G401 (cell line): ENCODE measurements at regions not wholly inside any gene's neighbourhood (a gene's known extent, or its start where the extent isn't known, plus 50 kb on each side); places are given as distances from the start of the nearest gene placed in this dataset.

Source experiments
- DNase-seq: peaks from one replicate; pipeline ENCODE4 v3.0.0-alpha.2; 2015; ENCODE audit warnings: low spot score
- in situ Hi-C: cut with HindIII; loops from 2 replicates; pipeline ENCODE4 v1.10.0; 2016; ENCODE audit warnings: low sequenced_read_pairs, mixed read lengths

DNA sequence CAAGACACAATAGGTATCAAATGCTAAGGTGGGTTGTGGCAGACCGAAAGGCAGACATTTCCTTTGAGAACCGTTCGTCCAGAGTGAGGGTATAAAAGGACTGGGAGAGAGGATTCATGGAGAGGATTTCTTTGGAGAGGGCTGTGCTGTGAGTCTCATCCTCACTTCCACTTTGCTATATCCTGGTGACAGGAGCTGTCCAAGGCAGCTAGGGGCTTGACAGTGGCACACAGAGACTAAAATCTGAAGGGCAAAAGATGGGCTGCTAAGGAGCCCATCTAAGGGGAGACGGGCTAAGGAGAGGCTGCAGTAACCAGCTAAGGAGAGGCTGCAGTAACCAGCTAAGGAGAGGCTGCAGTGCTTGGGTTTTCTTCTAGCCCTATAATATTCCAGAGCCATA, 214.0 kb upstream of the ADRA1B start:
- DNase-seq = no peak
- in situ Hi-C loops = no loop called here

DNA sequence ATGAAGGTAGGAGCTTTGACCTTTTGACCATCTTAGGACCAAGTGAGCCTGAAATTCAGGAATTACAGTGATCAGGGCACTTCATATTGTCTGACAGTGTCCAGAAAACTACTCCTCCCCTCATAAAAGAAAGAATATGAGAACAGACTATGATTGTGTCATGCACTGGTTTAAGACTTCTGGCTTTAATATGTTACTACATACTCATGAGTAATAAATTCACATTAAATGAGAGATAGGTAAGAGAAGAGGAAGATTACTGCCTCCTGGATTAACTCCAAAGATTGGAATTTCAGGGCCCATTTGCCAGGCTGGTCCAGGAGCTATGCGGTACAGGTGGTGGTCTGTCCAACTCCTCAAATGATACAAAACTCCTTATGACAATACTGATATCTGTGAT, 213.5 kb upstream of the ADRA1B start:
- in situ Hi-C loops = no loop called here
- DNase-seq = no peak

DNA sequence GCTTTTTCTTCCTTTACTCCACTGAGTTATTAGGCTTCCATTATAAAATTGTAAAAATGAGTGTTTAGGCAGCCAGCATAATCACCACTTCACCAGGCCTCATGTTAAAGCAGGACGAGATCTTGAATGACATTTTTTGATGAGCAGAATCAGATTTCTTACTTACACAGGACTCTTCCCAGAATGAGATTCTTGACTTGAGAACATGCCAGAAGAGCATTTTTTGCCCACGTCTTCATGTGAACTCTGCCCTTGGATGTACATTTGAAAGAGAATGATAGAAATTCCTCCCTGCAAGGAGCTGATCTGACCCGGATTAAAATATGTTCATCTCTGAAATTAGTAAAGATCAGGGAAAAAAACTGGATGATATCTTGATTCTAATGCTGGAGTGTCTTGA, 212.1 kb upstream of the ADRA1B start:
- in situ Hi-C loops = no loop called here
- no peak for DNase-seq

DNA sequence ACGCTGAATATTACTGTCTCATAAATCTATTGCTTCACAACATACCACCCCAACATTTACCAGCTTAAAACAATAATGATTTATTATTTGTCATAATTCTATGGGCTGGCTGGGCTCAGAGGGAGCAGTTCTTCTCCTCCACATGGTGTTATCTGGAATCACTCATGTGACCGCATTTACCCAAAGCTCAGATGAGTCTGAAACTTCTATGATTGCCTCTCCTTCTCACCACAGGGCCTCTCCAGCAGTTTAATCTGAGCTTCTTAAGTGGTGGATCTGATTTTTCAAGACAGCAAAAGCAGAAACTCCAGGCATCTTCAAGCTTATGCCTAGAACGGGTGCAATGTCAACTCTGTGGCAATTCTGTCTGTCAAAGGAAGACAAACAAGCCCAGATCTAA, 210.3 kb upstream of the ADRA1B start:
- in situ Hi-C loops = no loop called here
- no peak for DNase-seq

DNA sequence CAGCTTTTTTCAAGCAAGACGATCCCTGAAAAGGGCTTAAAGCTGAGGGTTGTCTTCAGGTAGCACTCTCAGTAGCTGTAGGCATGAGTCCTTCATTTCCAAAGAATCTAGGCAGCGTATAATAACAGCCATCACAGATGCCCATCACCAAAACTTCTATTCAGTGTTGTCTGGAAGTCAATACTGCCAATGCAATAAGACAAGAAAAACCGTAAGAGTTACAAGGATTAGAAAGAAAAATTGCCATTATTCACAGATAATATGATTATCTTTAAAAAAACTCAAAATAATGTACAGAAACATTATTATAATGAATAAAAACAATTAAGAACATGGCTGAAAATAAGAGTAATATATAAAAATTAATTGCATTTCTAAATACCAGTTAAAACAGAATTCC, 208.2 kb upstream of the ADRA1B start:
- in situ Hi-C loops = no loop called here
- DNase-seq = no peak

DNA sequence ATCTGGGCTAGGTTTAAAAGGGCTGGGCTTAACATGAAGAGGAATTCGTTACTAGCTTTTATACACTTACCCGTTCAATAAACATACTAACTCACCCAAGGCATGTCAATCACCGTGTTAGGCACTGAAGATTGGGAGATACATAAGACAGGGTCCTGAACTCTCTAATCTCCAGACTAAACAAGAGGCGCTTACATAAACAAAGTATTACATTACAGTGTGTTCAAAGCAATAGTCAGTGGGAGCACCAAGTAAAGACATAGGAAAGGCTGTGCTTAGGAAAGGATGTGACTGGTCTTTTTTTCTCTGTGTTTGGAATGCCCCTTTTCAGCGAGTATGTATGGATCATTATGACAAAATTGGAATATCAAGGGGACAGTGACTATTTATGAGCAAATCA, 203.6 kb upstream of the ADRA1B start:
- DNase-seq = no peak
- in situ Hi-C loops = no loop called here

DNA sequence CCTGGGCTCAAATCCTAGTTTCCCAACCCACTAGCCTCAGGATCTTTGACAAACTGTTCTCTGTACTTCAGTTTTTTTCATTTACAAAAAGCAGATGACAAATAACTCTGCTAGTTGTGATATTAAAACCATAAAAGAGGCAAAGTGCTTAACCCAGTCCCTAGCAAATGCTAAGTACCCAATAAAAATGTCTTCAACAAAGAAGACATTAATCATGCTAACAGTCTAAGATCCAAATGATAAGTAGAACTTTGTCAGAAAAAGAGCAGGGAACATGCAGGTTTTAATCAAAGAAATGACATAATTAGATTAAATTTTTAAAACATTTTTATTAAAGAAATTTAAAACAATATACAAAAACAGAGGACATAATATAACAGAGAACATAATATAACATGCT, 203.0 kb upstream of the ADRA1B start:
- no peak for DNase-seq
- in situ Hi-C loops = no loop called here

DNA sequence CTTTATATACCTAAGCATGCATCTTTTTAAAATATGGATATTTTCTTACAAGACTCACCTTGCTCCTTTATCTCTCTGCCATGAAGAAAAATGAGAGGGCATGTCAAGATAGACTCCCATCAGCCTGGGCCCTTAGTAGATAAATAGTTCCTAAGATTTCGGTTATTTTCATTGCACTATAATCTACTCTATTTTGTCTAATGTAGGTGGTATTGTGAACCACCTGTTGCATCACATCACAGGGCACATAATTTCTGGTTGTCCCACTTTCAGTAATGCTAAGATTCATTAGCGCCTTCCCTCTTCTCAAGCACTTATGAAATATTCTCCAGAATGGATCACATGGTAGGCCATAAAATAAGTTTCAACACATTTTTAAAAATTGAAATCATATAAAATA, 202.5 kb upstream of the ADRA1B start:
- in situ Hi-C loops = no loop called here

DNA sequence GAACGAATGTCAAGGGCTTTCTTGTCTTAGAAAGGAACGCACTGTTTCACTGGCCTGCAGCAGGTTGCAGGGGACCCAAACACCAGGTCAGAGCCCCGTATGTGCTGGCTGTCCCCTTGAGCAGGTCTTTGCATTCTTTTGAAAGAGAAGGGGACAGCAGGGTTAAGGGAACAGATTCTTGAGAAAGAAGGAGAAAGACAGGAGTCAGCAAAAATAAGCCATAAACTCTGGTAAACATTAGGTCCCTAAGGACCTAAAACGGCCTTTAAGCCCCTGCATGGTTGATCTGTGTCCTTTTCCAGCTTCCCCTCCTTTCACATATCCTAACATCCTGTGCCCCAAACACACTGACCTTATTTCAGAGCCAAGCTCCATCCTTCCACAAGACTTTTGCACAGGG, 190.8 kb upstream of the ADRA1B start:
- in situ Hi-C loops = no loop called here

More for the DNA sequence above, 202.5 kb upstream of the ADRA1B start:
- no peak for DNase-seq

DNA sequence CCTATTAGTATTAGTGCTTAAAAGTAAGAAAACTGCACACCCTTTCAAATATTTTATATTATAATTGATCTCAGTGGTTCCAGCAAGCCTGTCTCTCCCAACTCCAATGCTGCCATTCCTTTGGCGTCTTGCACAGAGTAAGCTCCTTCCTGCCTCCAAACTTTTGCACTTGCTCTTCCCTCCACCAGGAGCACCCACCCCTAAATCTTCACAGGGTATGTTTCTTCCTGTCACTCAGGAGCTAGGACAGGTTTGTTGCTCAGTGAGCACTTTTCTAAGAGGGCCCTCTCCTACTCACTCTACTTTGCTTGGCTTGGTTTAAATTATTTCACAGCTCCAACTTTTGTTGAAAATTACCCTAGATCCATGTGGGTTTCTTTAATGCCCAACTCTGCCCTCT, 189.1 kb upstream of the ADRA1B start:
- no peak for DNase-seq
- in situ Hi-C loops = no loop called here

More for the DNA sequence above, 190.8 kb upstream of the ADRA1B start:
- no peak for DNase-seq

DNA sequence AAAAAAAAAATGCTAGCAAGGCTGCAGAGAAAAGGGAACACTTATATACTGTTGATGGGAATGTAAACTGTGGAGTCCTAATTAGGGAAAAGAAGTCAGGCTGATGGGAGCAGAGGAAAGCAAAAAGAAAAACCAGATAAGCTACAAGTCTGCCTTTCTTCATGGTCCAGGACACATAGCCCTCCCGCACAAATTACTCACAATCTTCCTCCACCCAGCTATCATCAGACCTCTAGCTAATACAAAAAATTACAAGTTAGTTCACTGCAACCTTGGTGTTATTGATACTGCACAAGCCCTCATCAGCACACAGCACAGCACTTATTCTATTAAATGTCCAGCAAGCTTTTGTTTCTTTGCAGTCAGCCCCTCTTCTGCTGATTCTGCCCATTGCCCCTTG, 186.0 kb upstream of the ADRA1B start:
- no peak for DNase-seq
- in situ Hi-C loops = no loop called here

DNA sequence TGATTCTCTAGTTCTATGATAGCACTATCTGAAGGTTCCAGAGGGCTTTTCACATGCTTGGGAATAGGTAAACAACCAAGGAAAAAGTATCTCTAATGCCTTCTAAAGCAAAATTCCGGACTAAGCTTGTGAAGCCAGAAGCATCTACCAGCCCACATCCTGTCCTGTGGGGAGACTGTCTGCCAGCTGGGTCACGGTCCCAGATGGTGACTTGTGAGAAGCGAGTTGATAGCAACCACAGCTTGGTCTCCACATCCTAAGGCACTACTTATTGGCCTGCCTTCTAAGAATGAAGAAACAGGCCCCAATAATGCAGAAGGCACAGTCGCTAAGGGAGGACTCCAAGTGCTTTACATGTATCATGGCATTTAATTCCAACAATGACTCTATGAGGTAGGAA, 184.1 kb upstream of the ADRA1B start:
- DNase-seq = no peak
- in situ Hi-C loops = no loop called here

DNA sequence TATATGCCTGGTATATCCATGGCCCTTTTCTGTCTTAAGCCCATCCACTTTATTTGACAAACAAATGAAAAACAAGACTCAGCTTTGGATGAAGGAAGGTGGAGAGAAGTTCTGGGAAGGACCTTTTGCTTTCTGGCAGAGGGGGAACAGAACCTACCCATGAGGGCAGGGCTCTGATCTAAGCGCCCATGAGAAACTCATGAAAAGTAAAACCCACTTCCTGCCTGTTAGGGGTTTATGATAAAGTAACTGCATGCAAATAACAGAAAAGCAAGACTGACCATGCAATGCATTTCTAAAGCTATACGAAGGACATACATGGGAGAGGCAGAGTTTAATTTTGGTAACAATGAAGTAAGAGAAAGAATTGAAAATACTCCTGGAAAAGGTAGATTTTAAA, 181.9 kb upstream of the ADRA1B start:
- DNase-seq = no peak
- in situ Hi-C loops = no loop called here

DNA sequence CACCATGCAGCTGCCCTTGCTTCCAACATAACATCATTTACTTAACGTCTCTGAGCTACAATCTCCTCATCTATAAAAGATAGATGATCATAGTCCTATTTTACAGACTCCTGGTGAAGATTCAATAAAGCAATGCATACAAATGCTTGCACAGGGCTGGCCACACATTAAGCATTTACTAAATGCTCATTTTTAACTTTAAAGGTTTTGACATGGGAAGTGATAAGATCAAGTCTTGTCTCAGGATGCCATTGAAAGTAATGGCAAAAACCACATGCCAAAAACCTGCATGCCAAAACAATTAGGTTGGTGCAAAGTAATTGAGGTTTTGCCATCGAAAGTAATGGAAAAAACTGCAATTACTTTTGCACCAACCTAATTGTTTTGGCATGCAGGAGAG, 181.2 kb upstream of the ADRA1B start:
- DNase-seq = no peak
- in situ Hi-C loops = no loop called here

DNA sequence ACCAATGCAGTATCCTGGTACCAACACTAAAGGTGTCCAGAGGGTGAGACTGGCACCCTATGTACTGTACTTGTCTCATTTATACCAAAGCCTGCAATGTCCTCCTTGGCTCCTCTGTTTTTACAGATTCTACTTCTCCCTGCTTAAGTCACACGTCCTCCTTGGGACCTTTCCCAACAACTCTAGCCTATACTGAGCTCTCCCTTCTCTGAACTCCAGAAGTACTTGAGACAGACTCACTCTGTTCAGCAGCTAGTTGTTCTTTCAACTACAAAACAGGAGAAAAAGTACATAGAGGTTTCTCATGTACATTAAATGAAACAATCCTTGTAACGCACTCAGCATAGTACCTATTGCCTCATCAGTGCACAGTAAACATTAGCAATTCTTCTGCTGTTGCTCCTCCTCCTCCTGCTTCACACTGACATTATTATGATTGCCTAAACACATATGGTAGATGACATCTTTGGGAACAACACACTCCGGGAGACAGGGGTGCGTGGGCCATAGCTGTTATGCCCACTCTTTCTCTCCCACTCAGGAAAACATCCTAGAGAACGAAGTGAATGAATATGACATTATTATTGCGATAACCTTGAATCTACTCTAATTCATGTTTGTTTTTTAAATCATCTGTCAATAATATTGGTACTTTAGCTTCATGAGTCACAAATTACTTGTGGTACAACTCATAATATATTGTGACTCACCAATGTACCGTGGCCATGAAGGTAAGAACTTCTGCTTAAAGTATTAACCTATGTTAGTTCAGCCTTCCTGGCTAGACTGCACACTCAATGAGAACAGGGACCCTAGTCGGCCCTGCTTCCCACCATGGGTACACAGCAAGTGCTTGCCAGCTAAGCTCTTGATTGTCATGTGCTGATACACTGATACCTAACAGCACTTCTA, 180.3 kb upstream of the ADRA1B start:
- DNase-seq = no peak
- in situ Hi-C loops = no loop called here

DNA sequence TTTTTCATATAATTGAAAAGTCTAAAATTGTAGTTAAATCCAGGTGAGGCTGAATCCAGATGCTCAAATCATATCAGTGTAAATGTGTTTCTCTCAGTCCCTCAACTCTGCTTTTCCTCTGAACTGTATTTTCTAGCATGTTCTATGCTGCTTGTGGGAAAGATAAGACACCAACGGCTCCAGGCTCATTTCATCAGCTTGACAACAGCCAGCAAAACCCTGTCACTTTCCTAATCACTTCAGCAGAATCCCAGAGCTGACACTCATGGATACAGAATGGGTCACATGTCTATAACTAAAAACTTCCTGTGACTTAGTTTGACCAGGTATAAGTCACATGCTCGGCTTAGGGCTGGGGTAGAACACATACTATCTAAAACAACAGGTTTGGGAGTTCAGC, 179.4 kb upstream of the ADRA1B start:
- DNase-seq = no peak
- in situ Hi-C loops = no loop called here

DNA sequence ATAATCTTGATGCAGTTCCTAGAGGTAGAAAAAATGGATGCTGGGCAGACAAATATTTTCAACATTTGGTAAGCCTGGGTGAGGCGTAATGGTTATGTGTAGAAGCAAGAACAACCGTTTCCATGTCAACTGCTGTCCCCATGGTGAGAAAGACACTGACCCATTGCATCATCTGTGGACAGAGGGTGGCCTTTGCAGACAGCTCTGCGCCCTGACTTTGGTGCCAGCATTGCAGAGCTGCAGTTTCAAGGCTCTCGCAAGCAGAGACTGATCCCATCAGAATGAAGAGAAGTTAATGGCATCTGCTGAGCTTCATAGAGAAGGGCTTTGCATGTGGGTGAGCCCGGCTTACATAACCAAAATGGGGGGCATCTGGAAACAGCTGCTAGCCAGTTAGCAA, 179.0 kb upstream of the ADRA1B start:
- in situ Hi-C loops = no loop called here

DNA sequence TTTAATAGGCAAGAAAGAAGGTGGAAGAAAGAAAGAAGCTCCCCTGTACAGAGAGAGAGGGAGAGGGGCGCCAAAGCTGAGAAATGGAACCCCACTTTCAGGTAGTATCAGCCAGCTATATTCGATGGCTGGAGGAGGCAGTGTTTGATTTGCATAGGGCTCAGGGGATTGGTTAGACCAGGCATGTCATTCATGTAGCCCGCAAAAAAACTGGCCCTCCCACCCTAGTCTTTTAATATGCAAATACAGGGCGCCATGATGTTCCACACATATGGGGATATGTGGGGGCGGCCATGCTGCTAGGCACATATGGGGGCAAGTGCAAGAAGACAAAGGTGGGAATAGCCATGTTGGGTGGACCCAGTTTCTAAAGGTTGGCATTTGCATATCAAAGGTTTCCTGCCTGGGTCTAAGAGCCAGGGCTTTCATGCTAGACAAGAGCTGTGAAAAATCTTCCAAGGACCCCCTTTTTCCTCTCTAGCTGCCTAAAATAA, 174.4 kb upstream of the ADRA1B start:
- in situ Hi-C loops = no loop called here
- DNase-seq = no peak

More for the DNA sequence above, 179.0 kb upstream of the ADRA1B start:
- no peak for DNase-seq

DNA sequence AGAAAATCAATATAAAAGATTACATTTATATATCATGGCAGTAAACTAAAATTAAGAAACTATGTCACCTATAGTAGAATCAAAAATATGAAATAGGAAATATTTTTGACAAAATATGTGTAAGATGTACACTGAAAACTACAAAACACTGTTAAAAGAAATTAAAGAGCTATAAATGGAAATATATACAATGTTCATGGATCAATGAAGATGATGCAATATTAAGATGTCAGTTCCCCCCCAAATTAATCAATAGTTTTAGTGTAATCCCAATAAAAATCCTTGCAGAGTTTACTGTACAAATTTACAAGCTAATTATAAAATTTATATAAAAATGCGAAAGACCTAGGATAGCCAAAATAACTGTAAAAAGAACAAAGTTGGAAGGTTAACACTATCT, 173.0 kb upstream of the ADRA1B start:
- in situ Hi-C loops = no loop called here

DNA sequence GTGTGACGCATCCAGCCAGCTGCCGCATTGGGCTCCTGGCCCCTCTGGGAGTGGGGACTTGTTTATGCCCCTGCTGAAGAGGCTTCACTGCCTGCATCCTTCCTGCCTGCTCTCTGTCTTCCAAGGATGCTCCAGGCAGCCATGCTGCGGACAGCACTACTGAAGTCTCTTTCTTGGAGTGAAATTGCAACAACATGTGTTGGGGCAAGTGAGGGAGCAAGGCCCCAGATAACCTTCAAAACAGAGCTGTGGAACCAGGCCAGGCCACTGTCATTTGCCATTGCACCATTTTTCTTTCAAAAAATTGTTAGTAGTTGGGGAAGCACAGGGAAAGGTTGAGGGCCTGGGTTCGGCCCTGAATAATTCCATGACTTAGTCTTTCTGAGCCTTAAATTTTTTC, 169.6 kb upstream of the ADRA1B start:
- no peak for DNase-seq
- in situ Hi-C loops = no loop called here

More for the DNA sequence above, 173.0 kb upstream of the ADRA1B start:
- no peak for DNase-seq

DNA sequence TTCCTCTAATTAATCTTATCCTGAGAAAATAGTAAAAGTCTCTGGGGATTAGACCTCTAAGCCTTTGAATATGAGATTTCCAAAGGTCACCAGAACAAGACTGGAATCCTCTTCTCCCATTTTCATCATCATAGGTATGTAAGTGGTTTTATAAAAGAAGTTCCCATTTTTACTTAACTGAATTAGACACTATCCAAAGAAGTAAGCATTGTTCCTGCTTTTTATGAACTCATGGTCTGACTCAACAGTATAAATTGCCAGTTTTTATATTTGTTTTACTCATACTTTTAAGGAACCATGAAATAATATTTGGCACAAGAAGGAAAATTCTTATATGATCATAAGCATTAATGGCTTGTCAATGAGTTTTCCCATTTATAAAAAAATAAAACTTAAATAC, 167.1 kb upstream of the ADRA1B start:
- DNase-seq = no peak
- in situ Hi-C loops = no loop called here
